Right renal cortex interstitium (tissue), 3 donors: ENCODE measurements at regions not wholly inside any gene's neighbourhood (a gene's known extent, or its start where the extent isn't known, plus 50 kb on each side); places are given as distances from the start of the nearest gene placed in this dataset.

Experiments
- DNase-seq, 3 donors: peaks; one replicate each; pipeline ENCODE4 v3.0.0-alpha.2; 2013; ENCODE audit warnings: low read depth in 3 of 3, low spot score in 2 of 3

- no peak for DNase-seq
These were observed 119.1 kb upstream of the DTNBP1 start for GRCh38 chr6:15781890-15782289.

GRCh38 chr6:15781333-15781732, 118.5 kb upstream of the DTNBP1 start:
- no peak for DNase-seq

- DNase-seq = no peak
These were observed 117.6 kb upstream of the DTNBP1 start for GRCh38 chr6:15780437-15780836.

GRCh38 chr6:15779726-15780125, 116.9 kb upstream of the DTNBP1 start:
- no peak for DNase-seq

- DNase-seq = no peak
These were observed 113.7 kb upstream of the DTNBP1 start for GRCh38 chr6:15776458-15776980.

- DNase-seq = no peak
These were observed 112.9 kb upstream of the DTNBP1 start for GRCh38 chr6:15775741-15776140.

GRCh38 chr6:15775076-15775634, 112.3 kb upstream of the DTNBP1 start:
- DNase-seq = no peak

- DNase-seq = no peak
These were observed 111.1 kb upstream of the DTNBP1 start for GRCh38 chr6:15773806-15774410.

- DNase-seq = no peak
These were observed 107.7 kb upstream of the DTNBP1 start for GRCh38 chr6:15770347-15771143.

GRCh38 chr6:15769511-15770018, 106.7 kb upstream of the DTNBP1 start:
- no peak for DNase-seq

GRCh38 chr6:15768999-15769398, 106.2 kb upstream of the DTNBP1 start:
- DNase-seq = no peak

GRCh38 chr6:15763837-15764236, 101.0 kb upstream of the DTNBP1 start:
- DNase-seq = no peak

GRCh38 chr6:15763364-15763763, 100.5 kb upstream of the DTNBP1 start:
- DNase-seq = no peak

GRCh38 chr6:15761045-15761502, 98.2 kb upstream of the DTNBP1 start:
- DNase-seq = no peak

- no peak for DNase-seq
These were observed 95.9 kb upstream of the DTNBP1 start for GRCh38 chr6:15758631-15759215.

GRCh38 chr6:15755526-15755925, 92.7 kb upstream of the DTNBP1 start:
- DNase-seq = no peak

GRCh38 chr6:15754706-15755079, 91.9 kb upstream of the DTNBP1 start:
- no peak for DNase-seq

- DNase-seq = no peak
These were observed 91.3 kb upstream of the DTNBP1 start for GRCh38 chr6:15754035-15754705.

- no peak for DNase-seq
These were observed 90.0 kb upstream of the DTNBP1 start for GRCh38 chr6:15752820-15753219.

GRCh38 chr6:15751721-15752350, 89.0 kb upstream of the DTNBP1 start:
- no peak for DNase-seq
